OCI-LY7 (cell line): ENCODE measurements at regions not wholly inside any gene's neighbourhood (a gene's known extent, or its start where the extent isn't known, plus 50 kb on each side); places are given as distances from the start of the nearest gene placed in this dataset.
"Not testable (repeated sequence)": the region's sequence is repeated elsewhere in the genome, so short reads cannot be mapped to it uniquely, and the experiment has no call there.

Experiments
- BruUV-seq: library from RNA; stranded (reverse); fragments of 400-500 nt; replicated peaks from 2 replicates; lab custom pipeline; 2021; lab: Mats Ljungman, UMichigan
- CTCF ChIA-PET: fragments of 300-600 bp; sonication (Branson Sonifier 250); formaldehyde crosslinking; loops from one replicate; lab custom pipeline; 2022; ENCODE audit warnings: antibody characterized with exemption; ENCODE audit not compliant: unreplicated experiment; lab: Charles Lee
- POLR2A ChIA-PET: fragments of 300-600 bp; sonication (Branson Sonifier 250); formaldehyde crosslinking; loops from one replicate; lab custom pipeline; 2022; ENCODE audit warnings: antibody characterized with exemption; lab: Charles Lee
- DNase-seq: peaks from one replicate; pipeline ENCODE4 v3.0.0-alpha.2; 2015; ENCODE audit warnings: low spot score
- H2AFZ ChIP-seq: fragments of 200-600 bp; sonication (generic), shearing (Covaris generic); 2 replicates; pipeline ENCODE4 v1.6.1; 2014; ENCODE audit warnings: mild to moderate bottlenecking, antibody characterized with exemption, low read length, moderate library complexity
- H3K27ac ChIP-seq: fragments of 200-600 bp; sonication (generic); 2 replicates; pipeline ENCODE4 v1.5.1; 2014; ENCODE audit warnings: mixed run types, low read depth, mild to moderate bottlenecking, moderate library complexity, low read length, inconsistent platforms; ENCODE audit not compliant: poor library complexity, severe bottlenecking
- H3K36me3 ChIP-seq: fragments of 200-600 bp; sonication (generic); 2 replicates; pipeline ENCODE4 v1.6.1; 2014; ENCODE audit warnings: mild to moderate bottlenecking, antibody characterized with exemption, low read length, moderate library complexity, mixed read lengths; ENCODE audit not compliant: insufficient read depth
- H3K4me1 ChIP-seq: fragments of 200-600 bp; sonication (generic); 2 replicates; pipeline ENCODE4 v1.5.1; 2014; ENCODE audit warnings: mild to moderate bottlenecking, low read length; ENCODE audit not compliant: insufficient read depth, poor library complexity, severe bottlenecking
- H3K4me2 ChIP-seq: fragments of 200-600 bp; sonication (generic); 2 replicates; pipeline ENCODE4 v1.6.1; 2014; ENCODE audit warnings: mild to moderate bottlenecking, low read length
- H3K4me3 ChIP-seq: fragments of 200-600 bp; sonication (generic); 2 replicates; pipeline ENCODE4 v1.5.1; 2014; ENCODE audit warnings: mild to moderate bottlenecking, low read depth, low read length; ENCODE audit not compliant: poor library complexity, severe bottlenecking
- H3K79me2 ChIP-seq: fragments of 200-600 bp; sonication (generic); 2 replicates; pipeline ENCODE4 v1.6.1; 2016; ENCODE audit warnings: low read depth, mild to moderate bottlenecking, low read length, moderate library complexity, mixed read lengths; ENCODE audit not compliant: insufficient read depth
- H3K9me2 ChIP-seq: fragments of 200-600 bp; sonication (generic); 2 replicates; pipeline ENCODE4 v1.6.1; 2016; ENCODE audit warnings: mild to moderate bottlenecking, low read length, mixed read lengths; ENCODE audit not compliant: insufficient read depth
- H3K9me3 ChIP-seq: fragments of 200-600 bp; sonication (generic); 2 replicates; pipeline ENCODE4 v1.6.1; 2014; ENCODE audit warnings: mild to moderate bottlenecking, mixed run types, low read length, mixed read lengths
- H4K20me1 ChIP-seq: fragments of 200-600 bp; sonication (generic); 2 replicates; pipeline ENCODE4 v1.6.1; 2014; ENCODE audit warnings: mild to moderate bottlenecking, antibody characterized with exemption, low read length, moderate library complexity, mixed read lengths; ENCODE audit not compliant: insufficient read depth
- CTCF ChIP-seq: fragments of 200-600 bp; sonication (generic); conservative IDR thresholded peaks from 2 replicates; pipeline ENCODE4 v1.5.1; 2014; ENCODE audit warnings: mild to moderate bottlenecking, antibody characterized with exemption, low read length, moderate library complexity, mixed read lengths
- EZH2phosphoT487 ChIP-seq: fragments of 200-600 bp; sonication (generic); IDR thresholded peaks from 2 replicates; pipeline ENCODE4 v1.6.1; 2018; ENCODE audit warnings: low read depth, borderline replicate concordance, mild to moderate bottlenecking, mixed run types, antibody characterized with exemption, low read length, moderate library complexity, mixed read lengths
- intact Hi-C: fragments of 100-400 bp; cut with micrococcal nuclease; formaldehyde crosslinking; loops from one replicate; pipeline ENCODE4 v1.10.0; 2022; ENCODE audit not compliant: unreplicated experiment

- ChIA-PET POLR2A (no interaction called here), CTCF (no interaction called here)
Observed at GRCh38 chr20:53778736-53779135, 185.1 kb upstream of the ZNF217 start.

GRCh38 chr20:53778041-53778516, 184.4 kb upstream of the ZNF217 start:
- CTCF ChIA-PET: interaction anchor here (0.8 kb wide), 1 partner anchor 107 kb away, joined by 3 read pairs; no protein-coding TSS in a partner anchor
- no peaks in the 10 kb centered on the region for H3K9me2 ChIP-seq
- no peak overlapping the region for H3K27ac ChIP-seq
- no peak overlapping the region for H2AFZ ChIP-seq
- no peaks in the 10 kb centered on the region for H3K36me3 ChIP-seq
- DNase-seq: no peak
- H4K20me1 ChIP-seq: no peaks in the 10 kb centered on the region
- H3K4me3 ChIP-seq: no peak overlapping the region
- H3K4me1 ChIP-seq: no peaks in the 10 kb centered on the region
- intact Hi-C loops: no loop called here
- no TSS peak for BruUV-seq
- H3K9me3 ChIP-seq: no peaks in the 10 kb centered on the region
- H3K79me2 ChIP-seq: peaks cover 4% of the 10 kb centered on the region; the same call in 1 of the 2 replicates
- TF ChIP-seq CTCF (no peak), EZH2phosphoT487 (no peak)
- POLR2A ChIA-PET: no interaction called here
- no peak overlapping the region for H3K4me2 ChIP-seq

More at GRCh38 chr20:53778736-53779135, 185.1 kb upstream of the ZNF217 start:
- H3K9me2 ChIP-seq: no peaks in the 10 kb centered on the region
- H3K9me3 ChIP-seq: no peaks in the 10 kb centered on the region
- H3K4me3 ChIP-seq: no peak overlapping the region
- peaks cover 4% of the 10 kb centered on the region; the same call in 1 of the 2 replicates for H3K79me2 ChIP-seq
- no peak for DNase-seq
- no peak overlapping the region for H3K27ac ChIP-seq
- H4K20me1 ChIP-seq: no peaks in the 10 kb centered on the region
- H2AFZ ChIP-seq: no peak overlapping the region
- intact Hi-C loops: no loop called here
- BruUV-seq: no TSS peak
- no peak overlapping the region for H3K4me2 ChIP-seq
- no peaks in the 10 kb centered on the region for H3K36me3 ChIP-seq
- no peaks in the 10 kb centered on the region for H3K4me1 ChIP-seq
- TF ChIP-seq CTCF: no peak
- no peak for TF ChIP-seq EZH2phosphoT487

- H3K4me1 ChIP-seq, H3K9me2 ChIP-seq, H3K36me3 ChIP-seq, DNase-seq, H3K79me2 ChIP-seq, H3K9me3 ChIP-seq, H3K27ac ChIP-seq, H3K4me2 ChIP-seq, H3K4me3 ChIP-seq, H4K20me1 ChIP-seq, H2AFZ ChIP-seq, BruUV-seq, intact Hi-C loops: not testable (repeated sequence)
- CTCF ChIA-PET: interaction anchor here (0.8 kb wide), 1 partner anchor 107 kb away, joined by 3 read pairs; no protein-coding TSS in a partner anchor
- POLR2A ChIA-PET: interaction anchor here (0.7 kb wide), 1 partner anchor 15 kb away, joined by 3 read pairs; no protein-coding TSS in a partner anchor
Observed at GRCh38 chr20:53777402-53777801, 183.8 kb upstream of the ZNF217 start.
